ENCODE measurements at regions not wholly inside any gene's neighbourhood (a gene's known extent, or its start where the extent isn't known, plus 50 kb on each side); places are given as distances from the start of the nearest gene placed in this dataset.

- H3K4me1 Mint-ChIP-seq: no peaks in the 10 kb centered on the region
- no peaks in the 10 kb centered on the region for H3K36me3 Mint-ChIP-seq (ENCODE audit: insufficient read depth)
- no peak overlapping the region for H3K4me3 Mint-ChIP-seq
- DNase-seq (ENCODE audit: low spot score in 2 of 2) (no peak), ATAC-seq (replicated peaks; ENCODE audit: extremely low read depth, poor library complexity, severe bottlenecking) (no peak)
- no peak overlapping the region for H3K27ac Mint-ChIP-seq (ENCODE audit: low read depth)
- H3K9me3 Mint-ChIP-seq: peaks cover 6% of the 10 kb centered on the region
- peaks cover 26% of the 10 kb centered on the region for H3K27me3 Mint-ChIP-seq
Measured at GRCh38 chr2:2708575-2709430, 377.7 kb upstream of the MYT1L start.

GRCh38 chr2:2707206-2707991 is 376.3 kb upstream of the MYT1L start:
- ATAC-seq (replicated peaks; ENCODE audit: extremely low read depth, poor library complexity, severe bottlenecking): no peak
- H3K27me3 Mint-ChIP-seq: peaks cover 22% of the 10 kb centered on the region
- H3K9me3 Mint-ChIP-seq: peaks cover 2% of the 10 kb centered on the region
- no peak overlapping the region for H3K4me3 Mint-ChIP-seq
- H3K4me1 Mint-ChIP-seq: no peaks in the 10 kb centered on the region
- H3K27ac Mint-ChIP-seq (ENCODE audit: low read depth): no peak overlapping the region
- DNase-seq (ENCODE audit: low spot score in 2 of 2): no peak
- peaks cover 1% of the 10 kb centered on the region for H3K36me3 Mint-ChIP-seq (ENCODE audit: insufficient read depth)

GRCh38 chr2:2706306-2706705 is 375.2 kb upstream of the MYT1L start:
- Mint-ChIP-seq H3K4me3 (no peak overlapping the region), H3K9me3 (no peaks in the 10 kb centered on the region), H3K27me3 (peaks cover 11% of the 10 kb centered on the region), H3K36me3 (ENCODE audit: insufficient read depth) (peaks cover 1% of the 10 kb centered on the region), H3K27ac (ENCODE audit: low read depth) (no peak overlapping the region), H3K4me1 (no peaks in the 10 kb centered on the region)
- ATAC-seq (replicated peaks; ENCODE audit: extremely low read depth, poor library complexity, severe bottlenecking) (no peak), DNase-seq (ENCODE audit: low spot score in 2 of 2) (no peak)

GRCh38 chr2:2705871-2706270 is 374.8 kb upstream of the MYT1L start:
- no peaks in the 10 kb centered on the region for H3K9me3 Mint-ChIP-seq
- ATAC-seq (replicated peaks; ENCODE audit: extremely low read depth, poor library complexity, severe bottlenecking): no peak
- no peak overlapping the region for H3K4me3 Mint-ChIP-seq

GRCh38 chr2:2704428-2705090 is 373.5 kb upstream of the MYT1L start:
- Mint-ChIP-seq H3K36me3 (ENCODE audit: insufficient read depth) (peaks cover 1% of the 10 kb centered on the region), H3K9me3 (no peaks in the 10 kb centered on the region), H3K4me1 (no peaks in the 10 kb centered on the region), H3K4me3 (no peak overlapping the region), H3K27ac (ENCODE audit: low read depth) (no peak overlapping the region), H3K27me3 (peaks cover 9% of the 10 kb centered on the region)
- DNase-seq (ENCODE audit: low spot score in 2 of 2): no peak
- ATAC-seq (replicated peaks; ENCODE audit: extremely low read depth, poor library complexity, severe bottlenecking): no peak

More at GRCh38 chr2:2705871-2706270, 374.8 kb upstream of the MYT1L start:
- peaks cover 9% of the 10 kb centered on the region for H3K27me3 Mint-ChIP-seq
- no peak overlapping the region for H3K27ac Mint-ChIP-seq (ENCODE audit: low read depth)
- DNase-seq (ENCODE audit: low spot score in 2 of 2): no peak
- peaks cover 1% of the 10 kb centered on the region for H3K36me3 Mint-ChIP-seq (ENCODE audit: insufficient read depth)
- no peaks in the 10 kb centered on the region for H3K4me1 Mint-ChIP-seq

- H3K27ac Mint-ChIP-seq (ENCODE audit: low read depth): no peak overlapping the region
- no peak for ATAC-seq (replicated peaks; ENCODE audit: extremely low read depth, poor library complexity, severe bottlenecking)
- no peaks in the 10 kb centered on the region for H3K9me3 Mint-ChIP-seq
- no peak overlapping the region for H3K4me3 Mint-ChIP-seq
- H3K36me3 Mint-ChIP-seq (ENCODE audit: insufficient read depth): peaks cover 1% of the 10 kb centered on the region
- H3K4me1 Mint-ChIP-seq: no peaks in the 10 kb centered on the region
- H3K27me3 Mint-ChIP-seq: peaks cover 9% of the 10 kb centered on the region
- no peak for DNase-seq (ENCODE audit: low spot score in 2 of 2)
Measured at GRCh38 chr2:2703762-2704427, 372.8 kb upstream of the MYT1L start.

GRCh38 chr2:2703172-2703571 is 372.1 kb upstream of the MYT1L start:
- no peak overlapping the region for H3K4me3 Mint-ChIP-seq
- ATAC-seq (replicated peaks; ENCODE audit: extremely low read depth, poor library complexity, severe bottlenecking) (no peak), DNase-seq (ENCODE audit: low spot score in 2 of 2) (no peak)
- H3K9me3 Mint-ChIP-seq: no peaks in the 10 kb centered on the region
- H3K4me1 Mint-ChIP-seq: no peaks in the 10 kb centered on the region
- peaks cover 1% of the 10 kb centered on the region for H3K36me3 Mint-ChIP-seq (ENCODE audit: insufficient read depth)
- no peak overlapping the region for H3K27ac Mint-ChIP-seq (ENCODE audit: low read depth)
- peaks cover 9% of the 10 kb centered on the region for H3K27me3 Mint-ChIP-seq

GRCh38 chr2:2702385-2702784 is 371.3 kb upstream of the MYT1L start:
- peaks cover 9% of the 10 kb centered on the region for H3K27me3 Mint-ChIP-seq
- no peak overlapping the region for H3K27ac Mint-ChIP-seq (ENCODE audit: low read depth)
- H3K4me1 Mint-ChIP-seq: no peaks in the 10 kb centered on the region
- H3K4me3 Mint-ChIP-seq: no peak overlapping the region
- ATAC-seq (replicated peaks; ENCODE audit: extremely low read depth, poor library complexity, severe bottlenecking): no peak
- peaks cover 1% of the 10 kb centered on the region for H3K36me3 Mint-ChIP-seq (ENCODE audit: insufficient read depth)
- no peaks in the 10 kb centered on the region for H3K9me3 Mint-ChIP-seq
- no peak for DNase-seq (ENCODE audit: low spot score in 2 of 2)

- Mint-ChIP-seq H3K36me3 (ENCODE audit: insufficient read depth) (peaks cover 1% of the 10 kb centered on the region), H3K4me1 (no peaks in the 10 kb centered on the region), H3K4me3 (no peak overlapping the region), H3K27me3 (peaks cover 9% of the 10 kb centered on the region), H3K9me3 (no peaks in the 10 kb centered on the region), H3K27ac (ENCODE audit: low read depth) (no peak overlapping the region)
- ATAC-seq (replicated peaks; ENCODE audit: extremely low read depth, poor library complexity, severe bottlenecking) (no peak), DNase-seq (ENCODE audit: low spot score in 2 of 2) (no peak)
Measured at GRCh38 chr2:2701813-2702212, 370.7 kb upstream of the MYT1L start.

GRCh38 chr2:2701176-2701781 is 370.2 kb upstream of the MYT1L start:
- Mint-ChIP-seq H3K4me1 (no peaks in the 10 kb centered on the region), H3K9me3 (no peaks in the 10 kb centered on the region), H3K27me3 (peaks cover 14% of the 10 kb centered on the region), H3K36me3 (ENCODE audit: insufficient read depth) (peaks cover 1% of the 10 kb centered on the region), H3K4me3 (no peak overlapping the region), H3K27ac (ENCODE audit: low read depth) (no peak overlapping the region)
- no peak for DNase-seq (ENCODE audit: low spot score in 2 of 2)
- no peak for ATAC-seq (replicated peaks; ENCODE audit: extremely low read depth, poor library complexity, severe bottlenecking)

- H3K27ac Mint-ChIP-seq (ENCODE audit: low read depth): no peak overlapping the region
- ATAC-seq (replicated peaks; ENCODE audit: extremely low read depth, poor library complexity, severe bottlenecking) (no peak), DNase-seq (ENCODE audit: low spot score in 2 of 2) (no peak)
- H3K4me1 Mint-ChIP-seq: no peaks in the 10 kb centered on the region
- peaks cover 27% of the 10 kb centered on the region for H3K27me3 Mint-ChIP-seq
- H3K36me3 Mint-ChIP-seq (ENCODE audit: insufficient read depth): peaks cover 1% of the 10 kb centered on the region
- H3K4me3 Mint-ChIP-seq: no peak overlapping the region
- H3K9me3 Mint-ChIP-seq: no peaks in the 10 kb centered on the region
Measured at GRCh38 chr2:2699121-2699505, 368.0 kb upstream of the MYT1L start.
